GM12865 (cell line): ENCODE measurements at regions not wholly inside any gene's neighbourhood (a gene's known extent, or its start where the extent isn't known, plus 50 kb on each side); places are given as distances from the start of the nearest gene placed in this dataset.

Experiments used
- DNase-seq: peaks from one replicate; pipeline ENCODE4 v3.0.0; 2010; ENCODE audit warnings: low read depth
- H3K4me3 ChIP-seq: 2 replicates; pipeline ENCODE4 v1.5.1; 2011; ENCODE audit warnings: mild to moderate bottlenecking, low read depth, low read length, control low read depth
- TF ChIP-seq, protein P1 (sequence below): IDR thresholded peaks from 2 replicates; pipeline ENCODE4 v1.5.1; 2011; ENCODE audit warnings: low read length, control low read depth, low read depth, inconsistent platforms; ENCODE audit not compliant: insufficient read depth; ENCODE audit errors: missing control alignments

DNA sequence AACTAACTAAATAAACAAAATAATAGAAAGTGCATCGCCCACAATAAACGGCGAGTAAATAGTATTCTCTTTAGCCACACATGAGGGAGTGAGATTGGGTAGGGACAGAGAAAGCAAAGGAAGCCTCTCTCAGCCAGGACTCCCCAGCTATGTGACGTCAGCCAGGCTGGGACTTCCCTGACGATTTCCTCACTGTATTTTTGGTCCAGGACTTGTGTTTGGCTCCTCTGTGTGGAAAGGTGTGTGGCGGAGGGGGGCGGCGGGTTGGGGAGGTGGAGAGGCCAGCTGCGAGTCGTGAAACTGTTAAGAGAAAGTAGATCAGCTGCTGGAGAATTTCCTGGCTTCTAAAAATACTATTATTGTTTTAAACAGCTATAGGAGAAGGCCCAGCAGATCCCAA, 1124.6 kb downstream of the AACS start:
- TF ChIP-seq, protein P1, sequence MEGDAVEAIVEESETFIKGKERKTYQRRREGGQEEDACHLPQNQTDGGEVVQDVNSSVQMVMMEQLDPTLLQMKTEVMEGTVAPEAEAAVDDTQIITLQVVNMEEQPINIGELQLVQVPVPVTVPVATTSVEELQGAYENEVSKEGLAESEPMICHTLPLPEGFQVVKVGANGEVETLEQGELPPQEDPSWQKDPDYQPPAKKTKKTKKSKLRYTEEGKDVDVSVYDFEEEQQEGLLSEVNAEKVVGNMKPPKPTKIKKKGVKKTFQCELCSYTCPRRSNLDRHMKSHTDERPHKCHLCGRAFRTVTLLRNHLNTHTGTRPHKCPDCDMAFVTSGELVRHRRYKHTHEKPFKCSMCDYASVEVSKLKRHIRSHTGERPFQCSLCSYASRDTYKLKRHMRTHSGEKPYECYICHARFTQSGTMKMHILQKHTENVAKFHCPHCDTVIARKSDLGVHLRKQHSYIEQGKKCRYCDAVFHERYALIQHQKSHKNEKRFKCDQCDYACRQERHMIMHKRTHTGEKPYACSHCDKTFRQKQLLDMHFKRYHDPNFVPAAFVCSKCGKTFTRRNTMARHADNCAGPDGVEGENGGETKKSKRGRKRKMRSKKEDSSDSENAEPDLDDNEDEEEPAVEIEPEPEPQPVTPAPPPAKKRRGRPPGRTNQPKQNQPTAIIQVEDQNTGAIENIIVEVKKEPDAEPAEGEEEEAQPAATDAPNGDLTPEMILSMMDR = no peak
- no peak for DNase-seq

DNA sequence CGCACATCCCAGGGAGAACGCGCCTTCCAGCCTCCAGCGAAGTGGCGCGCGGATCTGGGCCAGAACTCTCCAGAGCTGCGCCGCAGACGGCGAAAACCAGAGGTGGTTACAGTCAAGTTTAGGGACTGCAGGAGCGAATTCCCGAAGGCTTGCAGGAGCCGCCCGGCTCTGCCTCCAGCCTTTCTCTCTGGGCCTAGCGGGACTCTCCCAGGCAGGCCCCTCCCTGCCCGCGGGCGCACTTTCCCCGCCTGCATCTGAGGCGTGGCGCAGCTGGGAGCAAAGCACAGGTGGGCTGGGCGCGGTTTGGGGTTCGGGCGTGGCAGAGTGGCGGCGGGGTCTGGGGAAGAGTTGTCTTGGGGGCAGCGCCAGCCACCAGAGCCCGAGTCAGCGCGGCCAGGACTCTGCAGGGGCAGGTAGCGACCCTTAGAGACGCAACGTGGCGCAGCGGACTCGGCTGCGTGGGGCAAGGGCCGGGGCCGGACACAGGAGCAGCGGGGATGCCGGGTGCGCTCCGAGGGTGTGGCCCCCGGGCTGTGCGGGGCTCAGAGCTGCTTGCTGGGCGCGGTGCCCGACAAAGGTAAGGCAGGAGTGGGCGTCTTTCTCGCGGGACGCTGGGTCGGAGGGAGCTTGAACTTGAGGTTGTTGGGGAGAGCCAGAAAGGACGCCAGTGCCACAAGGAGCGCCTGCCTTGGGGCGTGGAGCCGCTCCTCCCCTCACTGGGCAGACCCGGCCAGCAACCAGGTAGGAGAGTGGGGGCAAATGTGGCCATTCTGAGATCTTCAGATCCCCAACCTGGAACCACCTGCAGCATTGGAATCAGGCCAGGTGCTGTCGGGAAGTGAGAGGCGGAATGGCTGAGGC, 1126.0 kb downstream of the AACS start:
- TF ChIP-seq, protein P1 = no peak
- no peak overlapping the region for H3K4me3 ChIP-seq
- no peak for DNase-seq

More for the DNA sequence above, 1124.6 kb downstream of the AACS start:
- no peak overlapping the region for H3K4me3 ChIP-seq

DNA sequence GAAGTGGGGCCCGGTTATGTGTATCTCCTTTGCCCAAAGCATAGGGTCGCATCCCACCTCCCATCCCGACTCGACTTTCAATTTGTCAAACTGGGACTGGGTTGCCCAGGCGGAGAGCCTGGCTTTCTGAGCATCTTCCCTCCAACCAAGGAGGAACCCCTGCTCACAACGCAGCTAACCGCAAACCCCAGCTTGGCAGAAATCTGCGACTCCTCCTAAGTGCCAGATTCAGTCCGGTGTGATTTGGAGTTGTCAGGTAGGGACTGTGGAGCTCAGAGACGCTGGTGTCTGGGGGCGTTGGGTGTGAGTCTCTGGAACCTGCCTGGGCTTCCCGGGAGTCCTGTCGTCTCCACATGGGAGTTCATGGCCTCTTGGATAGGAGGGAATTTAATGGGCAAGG, 1126.7 kb downstream of the AACS start:
- no peak for DNase-seq
- no peak overlapping the region for H3K4me3 ChIP-seq
- TF ChIP-seq, protein P1 = no peak

DNA sequence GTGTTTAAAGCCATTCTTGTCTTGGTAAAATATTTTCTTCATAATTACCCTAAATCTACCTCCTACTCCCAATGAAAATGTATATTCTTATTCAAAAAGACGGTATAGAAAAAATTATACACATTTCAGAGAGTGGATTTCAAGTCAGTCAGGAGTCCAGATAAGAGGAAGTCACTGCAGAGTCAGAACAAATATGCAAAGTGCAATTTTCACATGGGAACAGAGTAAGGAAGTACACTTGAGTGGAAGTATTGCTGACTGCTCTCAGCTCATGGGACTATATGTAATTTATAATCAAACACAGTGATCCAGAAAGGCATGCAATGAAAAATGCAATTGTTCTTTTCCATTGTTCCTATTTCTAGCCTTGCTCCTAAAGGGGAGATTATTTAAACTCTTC, 1128.0 kb downstream of the AACS start:
- DNase-seq = no peak
- no peak overlapping the region for H3K4me3 ChIP-seq
- TF ChIP-seq, protein P1 = no peak

DNA sequence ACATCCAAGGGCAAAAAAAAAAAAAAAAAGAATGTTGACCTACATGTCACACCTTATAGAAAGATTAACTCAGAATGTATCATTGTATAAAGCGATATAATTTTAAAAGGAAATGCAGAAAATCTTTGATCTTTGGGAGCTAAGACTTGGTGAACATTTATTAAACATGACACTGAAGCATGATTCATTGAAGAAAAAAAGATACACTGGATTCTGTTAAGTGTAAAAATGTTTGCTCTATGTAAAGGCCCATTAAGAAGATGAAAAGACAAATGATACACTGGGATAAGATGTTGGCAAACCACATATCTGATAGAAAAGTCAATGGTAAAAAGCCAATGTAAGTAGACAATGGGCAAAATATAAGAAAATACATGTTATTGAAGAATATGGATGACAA, 1131.0 kb downstream of the AACS start:
- H3K4me3 ChIP-seq = no peak overlapping the region
- no peak for DNase-seq
- TF ChIP-seq, protein P1 = no peak

DNA sequence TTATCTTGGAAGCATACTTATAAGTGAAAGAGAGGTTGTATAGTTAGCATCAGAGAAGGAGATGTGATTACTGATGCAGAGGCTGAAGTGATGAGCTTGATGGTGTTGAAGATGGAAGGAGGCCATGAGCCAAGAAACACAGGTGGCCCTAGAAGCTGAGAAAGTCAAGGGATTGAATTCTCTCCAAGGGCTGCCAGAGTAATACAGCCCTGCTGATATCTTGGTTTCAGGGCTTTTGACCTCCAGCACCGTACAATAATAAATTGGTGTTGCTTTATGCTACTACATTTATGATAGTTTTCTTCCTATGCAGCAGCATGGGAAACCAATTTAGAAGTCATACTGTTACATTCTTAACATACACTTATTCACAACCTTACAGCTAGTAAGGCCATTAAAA, 1133.3 kb downstream of the AACS start:
- no peak overlapping the region for H3K4me3 ChIP-seq
- DNase-seq = no peak
- TF ChIP-seq, protein P1 = no peak
